Activated CD8-positive, alpha-beta T cell treated with anti-CD3 and anti-CD28 coated beads for 36 hours (primary cell): ENCODE measurements at regions not wholly inside any gene's neighbourhood (a gene's known extent, or its start where the extent isn't known, plus 50 kb on each side); places are given as distances from the start of the nearest gene placed in this dataset.

Source experiments
- ATAC-seq: fragments of 200-7000 bp; cut with Tn5 transposase; one replicate; pipeline ENCODE4 v1.10.0; 2021; ENCODE audit warnings: mild to moderate bottlenecking, moderate library complexity
- CTCF ChIA-PET: fragments of 350-600 bp; sonication (Branson Sonifier 250); formaldehyde crosslinking; loops from one replicate; lab custom pipeline; 2021; ENCODE audit warnings: antibody characterized with exemption; lab: Charles Lee
- POLR2A ChIA-PET: fragments of 350-600 bp; sonication (Branson Sonifier 250); formaldehyde crosslinking; loops from one replicate; lab custom pipeline; 2021; ENCODE audit warnings: antibody characterized with exemption; lab: Charles Lee
- DNase-seq: peaks from one replicate; pipeline ENCODE4 v3.0.0-alpha.2; 2020
- H3K27ac Mint-ChIP-seq: one replicate; pipeline ENCODE4 v1.8.0; 2021; ENCODE audit warnings: mild to moderate bottlenecking, mixed read lengths
- H3K27me3 Mint-ChIP-seq: one replicate; pipeline ENCODE4 v1.8.0; 2021; ENCODE audit warnings: mixed read lengths
- H3K36me3 Mint-ChIP-seq: one replicate; pipeline ENCODE4 v1.8.0; 2021; ENCODE audit warnings: low read depth, mixed read lengths
- H3K4me1 Mint-ChIP-seq: one replicate; pipeline ENCODE4 v1.8.0; 2021; ENCODE audit warnings: low read depth, mixed read lengths
- H3K4me3 Mint-ChIP-seq: one replicate; pipeline ENCODE4 v1.8.0; 2021; ENCODE audit warnings: mild to moderate bottlenecking, moderate library complexity, mixed read lengths
- H3K9me3 Mint-ChIP-seq: one replicate; pipeline ENCODE4 v1.8.0; 2021; ENCODE audit warnings: mixed read lengths
- CTCF ChIP-seq: fragments of 200-600 bp; IDR thresholded peaks from one replicate; pipeline ENCODE4 v1.8.0; 2022; ENCODE audit warnings: antibody characterized with exemption, mild to moderate bottlenecking
- intact Hi-C: fragments of 100-400 bp; cut with micrococcal nuclease; formaldehyde crosslinking; loops from one replicate; pipeline ENCODE4 v1.10.0; 2022

- H3K36me3 Mint-ChIP-seq, result no peaks in the 10 kb centered on the region
- ATAC-seq, result no peak
- no peak overlapping the region for H3K4me3 Mint-ChIP-seq
- intact Hi-C loops, result no loop called here
- peaks cover 2% of the 10 kb centered on the region for H3K4me1 Mint-ChIP-seq
- no peak for DNase-seq
- TF ChIP-seq CTCF, result no peak
- no peak overlapping the region for H3K27ac Mint-ChIP-seq
- no peaks in the 10 kb centered on the region for H3K9me3 Mint-ChIP-seq
- CTCF ChIA-PET, result no interaction called here
- no peaks in the 10 kb centered on the region for H3K27me3 Mint-ChIP-seq
- POLR2A ChIA-PET, result interaction anchor here (0.9 kb wide), 1 partner anchor 70 kb away, joined by 3 read pairs; no protein-coding TSS in a partner anchor
These were observed 358.0 kb downstream of the FGF9 start for GRCh38 chr13:22028831-22029230.

GRCh38 chr13:22030321-22030720 is 359.4 kb downstream of the FGF9 start:
- DNase-seq, result no peak
- TF ChIP-seq CTCF, result no peak
- no peak for ATAC-seq
- Mint-ChIP-seq H3K4me3 (no peak overlapping the region), H3K27me3 (no peaks in the 10 kb centered on the region), H3K4me1 (peaks cover 2% of the 10 kb centered on the region), H3K27ac (no peak overlapping the region), H3K9me3 (no peaks in the 10 kb centered on the region), H3K36me3 (no peaks in the 10 kb centered on the region)
- ChIA-PET CTCF (no interaction called here), POLR2A (no interaction called here)
- intact Hi-C loops, result no loop called here

DNA sequence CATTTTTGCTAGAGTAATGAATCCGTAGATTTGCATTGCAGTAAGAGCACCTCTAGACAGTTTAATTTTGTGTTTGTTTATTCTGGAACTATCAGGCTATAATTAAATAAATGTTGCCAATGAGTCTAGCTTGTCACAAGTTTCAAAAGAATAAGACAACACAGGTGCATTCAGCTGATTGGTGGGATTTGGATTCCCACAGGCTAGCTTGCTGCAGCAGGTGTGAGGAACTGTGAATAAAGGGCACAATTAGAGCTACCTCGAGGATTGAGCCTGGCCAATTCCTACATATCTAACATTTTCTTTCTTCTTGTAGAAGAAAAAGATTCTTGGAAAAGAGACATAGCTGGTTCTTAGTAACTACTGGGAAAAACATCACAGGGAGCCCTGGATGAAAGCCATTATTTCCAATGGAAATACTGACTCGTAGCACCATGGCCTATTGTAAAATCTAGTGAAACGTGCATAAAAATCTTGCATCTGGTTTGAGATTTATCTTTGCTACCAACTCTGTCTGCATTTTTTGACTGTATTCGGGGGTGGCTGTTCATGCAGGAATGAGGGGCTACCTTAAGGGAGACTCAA is 360.9 kb downstream of the FGF9 start:
- no peaks in the 10 kb centered on the region for H3K9me3 Mint-ChIP-seq
- DNase-seq (no peak), ATAC-seq (no peak)
- TF ChIP-seq CTCF, result no peak
- no peak overlapping the region for H3K4me3 Mint-ChIP-seq
- H3K4me1 Mint-ChIP-seq, result peaks cover 2% of the 10 kb centered on the region
- no peaks in the 10 kb centered on the region for H3K36me3 Mint-ChIP-seq
- H3K27me3 Mint-ChIP-seq, result no peaks in the 10 kb centered on the region
- POLR2A ChIA-PET, result no interaction called here
- no peak overlapping the region for H3K27ac Mint-ChIP-seq
- CTCF ChIA-PET, result interaction anchor here (0.7 to 1.1 kb wide), 2 partner anchors 14 to 55 kb away, joined by 3 read pairs; no protein-coding TSS in a partner anchor
- intact Hi-C loops, result no loop called here

DNA sequence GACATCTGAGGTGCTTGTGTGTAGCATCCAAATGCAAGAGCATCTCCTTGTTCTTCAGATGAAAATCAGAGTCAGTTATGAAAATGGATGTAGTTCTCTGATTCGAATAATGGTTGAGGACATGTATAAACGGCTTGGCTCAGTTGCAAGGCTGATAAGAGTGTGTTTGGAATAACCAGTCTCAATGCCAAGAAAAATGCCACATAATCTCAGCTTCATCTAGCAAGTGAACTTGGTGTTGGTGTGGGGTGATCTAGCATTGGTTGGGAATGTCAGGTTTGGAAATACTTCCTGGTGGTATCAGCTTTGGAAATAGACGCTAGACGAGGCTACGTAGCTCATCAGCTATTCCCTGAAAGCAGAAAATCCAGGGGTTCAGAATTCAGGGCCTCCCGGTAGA is 362.0 kb downstream of the FGF9 start:
- CTCF ChIA-PET, result no interaction called here

DNA sequence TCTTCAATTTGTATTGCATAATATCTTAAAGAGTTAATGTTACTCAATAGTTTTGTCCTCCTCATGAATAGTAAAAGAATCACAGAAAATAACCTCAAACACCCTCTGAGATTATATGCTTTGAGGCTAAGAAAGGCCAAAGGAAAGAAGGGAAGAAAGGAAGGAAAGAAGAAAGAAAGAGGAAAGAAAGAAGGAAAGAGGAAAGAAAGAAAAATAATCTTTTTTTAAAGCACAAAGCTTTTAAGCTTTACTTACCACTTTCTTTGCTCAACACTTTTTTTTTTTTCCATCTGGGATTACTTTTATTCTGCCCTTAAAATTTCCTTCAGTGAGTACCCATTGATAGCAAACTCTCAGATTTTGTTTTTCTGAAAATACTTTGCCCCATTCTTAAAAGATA is 369.1 kb downstream of the FGF9 start:
- POLR2A ChIA-PET, result no interaction called here
- CTCF ChIA-PET, result no interaction called here
- no peak for TF ChIP-seq CTCF
- Mint-ChIP-seq H3K4me3 (no peak overlapping the region), H3K27ac (no peak overlapping the region), H3K27me3 (no peaks in the 10 kb centered on the region), H3K4me1 (peaks cover 13% of the 10 kb centered on the region), H3K9me3 (peaks cover 5% of the 10 kb centered on the region), H3K36me3 (peaks cover 3% of the 10 kb centered on the region)
- DNase-seq (no peak), ATAC-seq (no peak)
- intact Hi-C loops, result no loop called here

More for the DNA sequence above, 362.0 kb downstream of the FGF9 start:
- peaks cover 2% of the 10 kb centered on the region for H3K4me1 Mint-ChIP-seq
- ATAC-seq, result no peak
- H3K27me3 Mint-ChIP-seq, result no peaks in the 10 kb centered on the region
- H3K9me3 Mint-ChIP-seq, result no peaks in the 10 kb centered on the region
- no peak for DNase-seq
- H3K36me3 Mint-ChIP-seq, result no peaks in the 10 kb centered on the region
- POLR2A ChIA-PET, result no interaction called here
- intact Hi-C loops, result no loop called here
- no peak overlapping the region for H3K27ac Mint-ChIP-seq
- no peak for TF ChIP-seq CTCF
- no peak overlapping the region for H3K4me3 Mint-ChIP-seq
